GM18511 (cell line): ENCODE measurements at regions not wholly inside any gene's neighbourhood (a gene's known extent, or its start where the extent isn't known, plus 50 kb on each side); places are given as distances from the start of the nearest gene placed in this dataset.

Source experiments
- ATAC-seq: cut with Tn5 transposase; IDR thresholded peaks from one replicate; pipeline ENCODE4 v1.9.1; 2021; ENCODE audit warnings: mild to moderate bottlenecking, moderate library complexity; ENCODE audit not compliant: unreplicated experiment

- ATAC-seq = no peak
These were observed 490.2 kb downstream of the EPM2A start for GRCh38 chr6:145245119-145245518.

- ATAC-seq = no peak
These were observed 487.5 kb downstream of the EPM2A start for GRCh38 chr6:145247692-145248419.

GRCh38 chr6:145250436-145250835 lies 484.9 kb downstream of the EPM2A start:
- no peak for ATAC-seq

- no peak for ATAC-seq
These were observed 482.6 kb downstream of the EPM2A start for GRCh38 chr6:145252737-145253136.

- ATAC-seq = no peak
These were observed 480.5 kb downstream of the EPM2A start for GRCh38 chr6:145254649-145255401.

GRCh38 chr6:145257704-145258103 lies 477.6 kb downstream of the EPM2A start:
- no peak for ATAC-seq

GRCh38 chr6:145258122-145258521 lies 477.2 kb downstream of the EPM2A start:
- ATAC-seq = no peak

GRCh38 chr6:145260484-145261175 lies 474.7 kb downstream of the EPM2A start:
- ATAC-seq = no peak

- no peak for ATAC-seq
These were observed 473.6 kb downstream of the EPM2A start for GRCh38 chr6:145261758-145262157.

- no peak for ATAC-seq
These were observed 472.5 kb downstream of the EPM2A start for GRCh38 chr6:145262771-145263170.

GRCh38 chr6:145263778-145264211 lies 471.5 kb downstream of the EPM2A start:
- ATAC-seq = no peak

GRCh38 chr6:145266432-145267075 lies 468.8 kb downstream of the EPM2A start:
- no peak for ATAC-seq

GRCh38 chr6:145267076-145267867 lies 468.0 kb downstream of the EPM2A start:
- no peak for ATAC-seq

- ATAC-seq = no peak
These were observed 464.9 kb downstream of the EPM2A start for GRCh38 chr6:145270464-145270863.

GRCh38 chr6:145271040-145271439 lies 464.3 kb downstream of the EPM2A start:
- ATAC-seq = no peak

GRCh38 chr6:145271577-145271976 lies 463.7 kb downstream of the EPM2A start:
- ATAC-seq = no peak

- no peak for ATAC-seq
These were observed 463.1 kb downstream of the EPM2A start for GRCh38 chr6:145272246-145272645.

- no peak for ATAC-seq
These were observed 462.2 kb downstream of the EPM2A start for GRCh38 chr6:145273136-145273535.

GRCh38 chr6:145274083-145274482 lies 461.2 kb downstream of the EPM2A start:
- ATAC-seq = no peak

- no peak for ATAC-seq
These were observed 460.3 kb downstream of the EPM2A start for GRCh38 chr6:145275019-145275418.
